ENCODE measurements at regions not wholly inside any gene's neighbourhood (a gene's known extent, or its start where the extent isn't known, plus 50 kb on each side); places are given as distances from the start of the nearest gene placed in this dataset.

- TF ChIP-seq, protein P1, sequence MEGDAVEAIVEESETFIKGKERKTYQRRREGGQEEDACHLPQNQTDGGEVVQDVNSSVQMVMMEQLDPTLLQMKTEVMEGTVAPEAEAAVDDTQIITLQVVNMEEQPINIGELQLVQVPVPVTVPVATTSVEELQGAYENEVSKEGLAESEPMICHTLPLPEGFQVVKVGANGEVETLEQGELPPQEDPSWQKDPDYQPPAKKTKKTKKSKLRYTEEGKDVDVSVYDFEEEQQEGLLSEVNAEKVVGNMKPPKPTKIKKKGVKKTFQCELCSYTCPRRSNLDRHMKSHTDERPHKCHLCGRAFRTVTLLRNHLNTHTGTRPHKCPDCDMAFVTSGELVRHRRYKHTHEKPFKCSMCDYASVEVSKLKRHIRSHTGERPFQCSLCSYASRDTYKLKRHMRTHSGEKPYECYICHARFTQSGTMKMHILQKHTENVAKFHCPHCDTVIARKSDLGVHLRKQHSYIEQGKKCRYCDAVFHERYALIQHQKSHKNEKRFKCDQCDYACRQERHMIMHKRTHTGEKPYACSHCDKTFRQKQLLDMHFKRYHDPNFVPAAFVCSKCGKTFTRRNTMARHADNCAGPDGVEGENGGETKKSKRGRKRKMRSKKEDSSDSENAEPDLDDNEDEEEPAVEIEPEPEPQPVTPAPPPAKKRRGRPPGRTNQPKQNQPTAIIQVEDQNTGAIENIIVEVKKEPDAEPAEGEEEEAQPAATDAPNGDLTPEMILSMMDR (IDR thresholded peaks at IDR 0.05; ENCODE audit: low read depth, low read length): no peak
- Histone ChIP-seq H3K27me3 (no peaks in the 10 kb centered on the region), H3K4me1 (ENCODE audit: low read depth) (no peaks in the 10 kb centered on the region), H3K9me3 (ENCODE audit: low read depth) (no peaks in the 10 kb centered on the region), H3K4me3 (no peak overlapping the region), H3K36me3 (no peaks in the 10 kb centered on the region), H3K27ac (no peak overlapping the region)
- no peak for DNase-seq (ENCODE audit: low read depth in 1 of 2, low spot score in 1 of 2)
Measured at GRCh38 chr2:230650585-230651137, 62.0 kb upstream of the CAB39 start.

GRCh38 chr2:230654057-230654456 is 58.6 kb upstream of the CAB39 start:
- Histone ChIP-seq H3K4me3 (no peak overlapping the region), H3K27ac (no peak overlapping the region), H3K4me1 (ENCODE audit: low read depth) (no peaks in the 10 kb centered on the region), H3K9me3 (ENCODE audit: low read depth) (no peaks in the 10 kb centered on the region), H3K36me3 (no peaks in the 10 kb centered on the region), H3K27me3 (no peaks in the 10 kb centered on the region)
- DNase-seq (ENCODE audit: low read depth in 1 of 2, low spot score in 1 of 2): no peak
- TF ChIP-seq, protein P1 (IDR thresholded peaks at IDR 0.05; ENCODE audit: low read depth, low read length): no peak

- TF ChIP-seq, protein P1 (IDR thresholded peaks at IDR 0.05; ENCODE audit: low read depth, low read length): no peak
- Histone ChIP-seq H3K36me3 (no peaks in the 10 kb centered on the region), H3K9me3 (ENCODE audit: low read depth) (no peaks in the 10 kb centered on the region), H3K4me1 (ENCODE audit: low read depth) (no peaks in the 10 kb centered on the region), H3K4me3 (no peak overlapping the region), H3K27me3 (no peaks in the 10 kb centered on the region), H3K27ac (no peak overlapping the region)
- DNase-seq (ENCODE audit: low read depth in 1 of 2, low spot score in 1 of 2): no peak
Measured at GRCh38 chr2:230657462-230657861, 55.2 kb upstream of the CAB39 start.

DNA sequence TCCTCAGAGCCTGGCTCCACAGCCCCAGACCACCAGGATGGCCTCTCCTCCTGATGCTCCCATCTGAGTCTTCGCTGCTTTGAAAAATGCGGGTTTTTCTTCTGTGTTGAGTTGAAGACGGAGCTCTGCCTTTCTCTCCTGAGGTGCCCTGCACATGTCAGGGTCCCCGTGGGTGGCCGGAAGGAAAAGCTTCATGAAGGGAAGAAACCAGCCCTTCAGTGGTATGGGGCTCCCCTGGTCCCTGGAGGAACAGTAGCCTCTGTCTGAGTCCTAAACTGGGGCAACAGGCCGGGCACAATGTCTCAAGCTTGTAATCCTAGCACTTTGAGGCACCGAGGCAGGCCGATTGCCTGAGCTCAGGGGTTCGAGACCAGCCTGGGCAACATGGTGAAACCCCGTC is 54.7 kb upstream of the CAB39 start:
- Histone ChIP-seq H3K4me3 (no peak overlapping the region), H3K27ac (no peak overlapping the region), H3K27me3 (no peaks in the 10 kb centered on the region), H3K9me3 (ENCODE audit: low read depth) (no peaks in the 10 kb centered on the region), H3K36me3 (no peaks in the 10 kb centered on the region), H3K4me1 (ENCODE audit: low read depth) (no peaks in the 10 kb centered on the region)
- DNase-seq (ENCODE audit: low read depth in 1 of 2, low spot score in 1 of 2): no peak
- TF ChIP-seq, protein P1 (IDR thresholded peaks at IDR 0.05; ENCODE audit: low read depth, low read length): no peak

- Histone ChIP-seq H3K36me3 (no peaks in the 10 kb centered on the region), H3K9me3 (ENCODE audit: low read depth) (no peaks in the 10 kb centered on the region), H3K4me1 (ENCODE audit: low read depth) (no peaks in the 10 kb centered on the region), H3K27ac (no peak overlapping the region), H3K4me3 (no peak overlapping the region), H3K27me3 (no peaks in the 10 kb centered on the region)
- DNase-seq (ENCODE audit: low read depth in 1 of 2, low spot score in 1 of 2): no peak
- TF ChIP-seq, protein P1 (IDR thresholded peaks at IDR 0.05; ENCODE audit: low read depth, low read length): no peak
Measured at GRCh38 chr2:230658577-230658876, 54.1 kb upstream of the CAB39 start.

Measured in cardiac muscle cell (in vitro differentiated cells and primary cell).